Heart right ventricle (tissue), 16 donors: ENCODE measurements at regions not wholly inside any gene's neighbourhood (a gene's known extent, or its start where the extent isn't known, plus 50 kb on each side); places are given as distances from the start of the nearest gene placed in this dataset.

Experiments
- ATAC-seq, 8 donors: fragments of 200-7000 bp; cut with Tn5 transposase; one replicate each; pipeline ENCODE4 v1.9.1; 2020; ENCODE audit warnings: mild to moderate bottlenecking in 8 of 8, moderate library complexity in 8 of 8, moderate number of reproducible peaks in 1 of 8
- DNase-seq, 2 donors: peaks; one replicate each; pipeline ENCODE4 v3.0.0-alpha.2; 2020
- H3K27ac ChIP-seq, 10 donors: fragments of 200-600 bp; sonication (generic) in 2 of 10; one replicate each; pipeline versions ENCODE4 v1.5.0 to v1.8.0; 2020 to 2022; ENCODE audit warnings: mild to moderate bottlenecking in 3 of 10
- H3K27me3 ChIP-seq, 7 donors: fragments of 200-600 bp; one replicate each; pipeline ENCODE4 v1.8.0; 2021 to 2022; ENCODE audit warnings: mild to moderate bottlenecking in 2 of 7
- H3K36me3 ChIP-seq, 9 donors: fragments of 200-600 bp; sonication (generic) in 1 of 9; one replicate each; pipeline versions ENCODE4 v1.5.0 to v1.8.0; 2020 to 2022; ENCODE audit warnings: mild to moderate bottlenecking in 2 of 9
- H3K4me1 ChIP-seq, 9 donors: fragments of 200-600 bp; sonication (generic) in 1 of 9; one replicate each; pipeline versions ENCODE4 v1.5.0 to v1.8.0; 2020 to 2022; ENCODE audit warnings: mild to moderate bottlenecking in 4 of 9
- H3K4me3 ChIP-seq, 10 donors: fragments of 200-600 bp; sonication (generic) in 2 of 10; one replicate each; pipeline versions ENCODE4 v1.5.0 to v1.8.0; 2020 to 2022; ENCODE audit warnings: mild to moderate bottlenecking in 7 of 10, moderate library complexity in 2 of 10
- H3K9me3 ChIP-seq, 11 donors: fragments of 200-600 bp in 10 of 11; sonication (generic) in 2 of 11; one replicate each; pipeline versions ENCODE4 v1.5.0 to v1.8.0; 2013 to 2022; ENCODE audit warnings: mild to moderate bottlenecking in 2 of 11, control low read depth in 1 of 11, moderate library complexity in 1 of 11
- CTCF ChIP-seq, 9 donors: fragments of 200-600 bp; sonication (generic) in 2 of 9; IDR thresholded peaks; one replicate each; pipeline versions ENCODE4 v1.5.0 to v1.8.0; 2021 to 2022; ENCODE audit warnings: antibody characterized with exemption in 9 of 9, mild to moderate bottlenecking in 5 of 9, moderate library complexity in 1 of 9
- WGBS, 2 donors: extraction: QIAGEN DNeasy Blood & Tissue Kit; methylation state at CpG; one replicate each; pipeline ENCODE4 v1.1.7; 2013; ENCODE audit warnings: inconsistent platforms in 1 of 2; 5-methylcytosine and 5-hydroxymethylcytosine counted together
- intact Hi-C, 10 donors: fragments of 100-400 bp; cut with DNase I; formaldehyde crosslinking; loops; one replicate each; pipeline versions ENCODE4 v1.11.1 to v1.14.2; 2022
- donor health status: Arrhythmogenic right ventricular cardiomyopathy.
- donor health status: ischemic (EF 13 %, LVEDD 7.1; RV severe dilation, severe dysfunction).
- donor health status: healthy with polysubstance abuse.
- donor health status: DM: no; HTN: yes; CAD: no.
- donor health status: DM: no; HTN: no; CAD: no.
- donor health status: ischemic (EF 25% LVEDD 6.9; RV normal size, moderate dysfunction).
- donor health status: ischemic (EF 25% LVEDD 5.7; RV mildly dilated, moderate dysfunction).
- donor health status: healthy.
- donor health status: DM: yes; HTN: yes; CAD: no.
- donor health status: Ischemic cardiomyopathy.
- donor health status: ischemic (EF 35%, LVEDD 5.7; RV mildly dilated, moderate dysfunction).
- donor health status: nonischemic (EF 11% LVEDD 7.7; RV severe dilation, severe dysfunction).
- donor health status: DM: yes; HTN: yes; CAD: no.
- donor health status: PGD.
- donor health status: ischemic (EF 29% LVEDD 5.4; RV normal size, mild dysfunction).
- donor health status: nonischemic (EF 23%, LVEDD 6.1; RV moderate dilation, normal function).

GRCh38 chr5:111589316-111589715 lies 77.0 kb upstream of the STARD4 start:
- peak in 1 of 2 donors; percentile 20 for DNase-seq
- H3K9me3 ChIP-seq: peaks cover 0 to 5% (median 0%) of the 10 kb centered on the region in 11 donors
- peaks cover 0 to 22% (median 9%) of the 10 kb centered on the region in 9 donors for H3K4me1 ChIP-seq
- H3K27me3 ChIP-seq: no peaks in the 10 kb centered on the region
- no peak overlapping the region for H3K27ac ChIP-seq
- WGBS, 2 donors: 39 to 44% methylated on average over 1 of the region's 1 CpG
- intact Hi-C loops: loop anchor here in 1 of 10 donors (10.0 kb wide), 1 partner anchor 165 kb away; the partner anchor contains the start of gene NREP
- H3K36me3 ChIP-seq: no peaks in the 10 kb centered on the region
- no peak for TF ChIP-seq CTCF (IDR thresholded peaks at IDR 0.05)
- H3K4me3 ChIP-seq: no peak overlapping the region
- ATAC-seq: peak in 4 of 8 donors; percentile 41 to 51 (median 48)

DNA sequence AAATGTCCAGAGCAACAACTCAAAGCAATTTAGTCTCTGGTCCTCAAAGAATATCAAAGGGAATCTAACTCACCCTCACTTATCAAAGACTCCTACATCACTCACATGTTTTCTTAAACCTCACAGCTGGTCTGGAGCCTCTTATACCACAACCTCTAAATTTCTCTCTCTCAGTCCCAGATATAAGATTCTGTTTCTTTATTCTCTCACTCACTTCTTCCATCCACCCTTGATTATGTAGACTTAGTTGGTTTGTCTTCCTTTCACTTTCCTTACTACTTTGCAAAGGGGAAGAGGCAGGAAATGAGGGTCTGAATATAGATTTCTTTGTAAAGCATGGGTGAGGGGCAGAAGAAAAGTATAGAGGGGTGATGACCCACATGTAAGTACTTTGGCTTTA lies 75.4 kb upstream of the STARD4 start:
- intact Hi-C loops: loop anchor here in 1 of 10 donors (10.0 kb wide), 1 partner anchor 167 kb away; the partner anchor contains the start of gene NREP
- Histone ChIP-seq H3K4me1 (peaks cover 0 to 38% (median 14%) of the 10 kb centered on the region in 9 donors), H3K27ac (no peak overlapping the region), H3K27me3 (no peaks in the 10 kb centered on the region), H3K9me3 (no peaks in the 10 kb centered on the region), H3K4me3 (no peak overlapping the region), H3K36me3 (no peaks in the 10 kb centered on the region)
- no peak for ATAC-seq
- no peak for TF ChIP-seq CTCF (IDR thresholded peaks at IDR 0.05)
- DNase-seq: no peak

DNA sequence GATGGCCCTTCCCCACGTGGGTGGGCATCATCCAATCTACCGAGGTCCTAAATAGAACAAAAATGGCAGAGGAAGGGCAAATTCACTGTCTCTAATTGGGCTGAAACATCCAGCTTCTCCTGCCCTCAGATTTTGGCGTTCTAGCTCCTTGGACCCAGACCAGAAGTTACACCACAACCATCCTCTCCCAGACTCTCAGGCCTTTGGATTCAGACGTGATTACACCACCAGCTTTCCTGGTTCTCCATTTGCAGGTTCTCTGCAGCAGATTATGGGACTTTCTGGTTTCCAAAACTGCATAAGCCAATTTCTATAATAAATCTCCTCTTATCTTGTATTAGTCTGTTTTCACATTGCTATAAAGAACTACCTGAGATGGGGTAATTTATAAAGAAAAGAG lies 73.6 kb upstream of the STARD4 start:
- no peak for TF ChIP-seq CTCF (IDR thresholded peaks at IDR 0.05)
- DNase-seq (no peak), ATAC-seq (no peak)
- no peak overlapping the region for H3K27ac ChIP-seq
- WGBS, 2 donors: 68 to 75% methylated on average over 4 of the region's 4 CpGs
- H3K9me3 ChIP-seq: peaks cover 0 to under 1% (median 0%) of the 10 kb centered on the region in 11 donors
- H3K4me1 ChIP-seq: peaks cover 0 to 52% (median 24%) of the 10 kb centered on the region in 9 donors
- intact Hi-C loops: loop anchor here in 1 of 10 donors (10.0 kb wide), 1 partner anchor 169 kb away; the partner anchor contains the start of gene NREP
- H3K36me3 ChIP-seq: no peaks in the 10 kb centered on the region
- no peaks in the 10 kb centered on the region for H3K27me3 ChIP-seq
- no peak overlapping the region for H3K4me3 ChIP-seq

GRCh38 chr5:111585291-111585690 lies 73.0 kb upstream of the STARD4 start:
- peaks cover 0 to 4% (median 0%) of the 10 kb centered on the region in 11 donors for H3K9me3 ChIP-seq
- H3K4me1 ChIP-seq: peaks cover 0 to 56% (median 24%) of the 10 kb centered on the region in 9 donors
- no peaks in the 10 kb centered on the region for H3K27me3 ChIP-seq
- intact Hi-C loops: loop anchor here in 1 of 10 donors (10.0 kb wide), 1 partner anchor 170 kb away; the partner anchor contains the start of gene NREP
- no peak overlapping the region for H3K27ac ChIP-seq
- no peak for ATAC-seq
- 96 to 100% methylated on average over 1 of the region's 1 CpG for WGBS, 2 donors
- no peaks in the 10 kb centered on the region for H3K36me3 ChIP-seq
- no peak for DNase-seq
- no peak overlapping the region for H3K4me3 ChIP-seq
- no peak for TF ChIP-seq CTCF (IDR thresholded peaks at IDR 0.05)
